ENCODE measurements at regions not wholly inside any gene's neighbourhood (a gene's known extent, or its start where the extent isn't known, plus 50 kb on each side); places are given as distances from the start of the nearest gene placed in this dataset.

- TF ChIP-seq, protein P1, sequence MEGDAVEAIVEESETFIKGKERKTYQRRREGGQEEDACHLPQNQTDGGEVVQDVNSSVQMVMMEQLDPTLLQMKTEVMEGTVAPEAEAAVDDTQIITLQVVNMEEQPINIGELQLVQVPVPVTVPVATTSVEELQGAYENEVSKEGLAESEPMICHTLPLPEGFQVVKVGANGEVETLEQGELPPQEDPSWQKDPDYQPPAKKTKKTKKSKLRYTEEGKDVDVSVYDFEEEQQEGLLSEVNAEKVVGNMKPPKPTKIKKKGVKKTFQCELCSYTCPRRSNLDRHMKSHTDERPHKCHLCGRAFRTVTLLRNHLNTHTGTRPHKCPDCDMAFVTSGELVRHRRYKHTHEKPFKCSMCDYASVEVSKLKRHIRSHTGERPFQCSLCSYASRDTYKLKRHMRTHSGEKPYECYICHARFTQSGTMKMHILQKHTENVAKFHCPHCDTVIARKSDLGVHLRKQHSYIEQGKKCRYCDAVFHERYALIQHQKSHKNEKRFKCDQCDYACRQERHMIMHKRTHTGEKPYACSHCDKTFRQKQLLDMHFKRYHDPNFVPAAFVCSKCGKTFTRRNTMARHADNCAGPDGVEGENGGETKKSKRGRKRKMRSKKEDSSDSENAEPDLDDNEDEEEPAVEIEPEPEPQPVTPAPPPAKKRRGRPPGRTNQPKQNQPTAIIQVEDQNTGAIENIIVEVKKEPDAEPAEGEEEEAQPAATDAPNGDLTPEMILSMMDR (optimal IDR thresholded peaks at IDR 0.05 in 1 of 3, IDR thresholded peaks at IDR 0.05 in 1 of 3, conservative IDR thresholded peaks at IDR 0.05 in 1 of 3; ENCODE audit: extremely low read depth in 1 of 3, insufficient read depth in 2 of 3, low read length in 3 of 3), result peak in 1 of 3 experiments; percentile 33
- TF ChIP-seq EZH2 (IDR thresholded peaks at IDR 0.05; ENCODE audit: low read length), result no peak
These were observed 122.3 kb upstream of the FHL2 start for GRCh38 chr2:105521176-105521575.

Measured in keratinocyte (primary cell).